ENCODE measurements at regions not wholly inside any gene's neighbourhood (a gene's known extent, or its start where the extent isn't known, plus 50 kb on each side); places are given as distances from the start of the nearest gene placed in this dataset.

- no peak for TF ChIP-seq CTCF (IDR thresholded peaks at IDR 0.05)
Measured at GRCh38 chr2:144078106-144078505, 441.8 kb downstream of the ZEB2 start.

GRCh38 chr2:144074450-144074849 lies 445.5 kb downstream of the ZEB2 start:
- TF ChIP-seq CTCF (IDR thresholded peaks at IDR 0.05), result no peak

- peak; percentile 61 for TF ChIP-seq CTCF (IDR thresholded peaks at IDR 0.05)
Measured at GRCh38 chr2:144071461-144071860, 448.5 kb downstream of the ZEB2 start.

GRCh38 chr2:144067506-144067905 lies 452.4 kb downstream of the ZEB2 start:
- no peak for TF ChIP-seq CTCF (IDR thresholded peaks at IDR 0.05)

GRCh38 chr2:144063602-144064001 lies 456.3 kb downstream of the ZEB2 start:
- TF ChIP-seq CTCF (IDR thresholded peaks at IDR 0.05), result no peak

- TF ChIP-seq CTCF (IDR thresholded peaks at IDR 0.05), result no peak
Measured at GRCh38 chr2:144054911-144055310, 465.0 kb downstream of the ZEB2 start.

GRCh38 chr2:144052083-144052482 lies 467.8 kb downstream of the ZEB2 start:
- no peak for TF ChIP-seq CTCF (IDR thresholded peaks at IDR 0.05)

- no peak for TF ChIP-seq CTCF (IDR thresholded peaks at IDR 0.05)
Measured at GRCh38 chr2:144049137-144049536, 470.8 kb downstream of the ZEB2 start.
